ENCODE measurements at regions not wholly inside any gene's neighbourhood (a gene's known extent, or its start where the extent isn't known, plus 50 kb on each side); places are given as distances from the start of the nearest gene placed in this dataset.

DNA sequence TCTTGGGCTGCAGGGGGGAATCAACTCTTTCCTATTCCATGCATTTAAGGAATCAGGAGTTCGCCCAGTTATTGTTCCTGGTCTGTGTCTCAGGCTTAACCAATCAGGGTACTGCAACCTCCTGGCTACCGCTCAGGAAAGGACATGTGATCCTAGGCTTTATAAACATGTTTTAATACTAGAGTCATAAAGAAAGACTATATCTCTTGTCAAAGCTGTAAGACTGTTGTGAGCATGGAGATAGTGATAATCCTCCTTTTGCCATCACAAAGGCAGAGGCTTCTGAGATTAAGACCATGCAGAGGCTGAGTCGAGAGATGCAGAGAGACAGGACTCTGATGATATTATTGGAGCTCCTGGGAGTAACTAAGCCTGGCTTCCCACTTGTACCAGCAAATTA lies 137.0 kb downstream of the YIPF5 start:
- TF ChIP-seq CTCF (IDR thresholded peaks at IDR 0.05; ENCODE audit: poor library complexity, severe bottlenecking) (no peak), SMC3 (conservative IDR thresholded peaks at IDR 0.05; ENCODE audit: poor library complexity) (no peak), RAD21 (conservative IDR thresholded peaks at IDR 0.05) (no peak)

All from neural cell (in vitro differentiated cells).